Endothelial cell (in vitro differentiated cells): ENCODE measurements at regions not wholly inside any gene's neighbourhood (a gene's known extent, or its start where the extent isn't known, plus 50 kb on each side); places are given as distances from the start of the nearest gene placed in this dataset.

Experiments used
- DNase-seq: peaks from one replicate; pipeline ENCODE4 v3.0.0; 2021; ENCODE audit warnings: low spot score
- H3K27ac Mint-ChIP-seq: one replicate; pipeline ENCODE4 v1.8.0; 2021; ENCODE audit warnings: mixed read lengths, inconsistent platforms; ENCODE audit not compliant: unreplicated experiment
- H3K27me3 Mint-ChIP-seq: one replicate; pipeline ENCODE4 v1.8.0; 2021; ENCODE audit warnings: mild to moderate bottlenecking, moderate library complexity, mixed read lengths, inconsistent platforms; ENCODE audit not compliant: unreplicated experiment
- H3K36me3 Mint-ChIP-seq: one replicate; pipeline ENCODE4 v1.8.0; 2021; ENCODE audit warnings: mild to moderate bottlenecking, low read depth, mixed read lengths, inconsistent platforms; ENCODE audit not compliant: unreplicated experiment
- H3K4me1 Mint-ChIP-seq: one replicate; pipeline ENCODE4 v1.8.0; 2021; ENCODE audit warnings: mild to moderate bottlenecking, mixed read lengths, inconsistent platforms; ENCODE audit not compliant: unreplicated experiment
- H3K4me3 Mint-ChIP-seq: one replicate; pipeline ENCODE4 v1.8.0; 2021; ENCODE audit warnings: mild to moderate bottlenecking, mixed read lengths, inconsistent platforms; ENCODE audit not compliant: unreplicated experiment
- H3K9me3 Mint-ChIP-seq: one replicate; pipeline ENCODE4 v1.8.0; 2021; ENCODE audit warnings: mixed read lengths, inconsistent platforms; ENCODE audit not compliant: unreplicated experiment
- CTCF ChIP-seq: fragments of 200-600 bp; sonication (generic); IDR thresholded peaks from one replicate; pipeline ENCODE4 v1.5.0; 2021; ENCODE audit warnings: antibody characterized with exemption; ENCODE audit not compliant: unreplicated experiment

DNA sequence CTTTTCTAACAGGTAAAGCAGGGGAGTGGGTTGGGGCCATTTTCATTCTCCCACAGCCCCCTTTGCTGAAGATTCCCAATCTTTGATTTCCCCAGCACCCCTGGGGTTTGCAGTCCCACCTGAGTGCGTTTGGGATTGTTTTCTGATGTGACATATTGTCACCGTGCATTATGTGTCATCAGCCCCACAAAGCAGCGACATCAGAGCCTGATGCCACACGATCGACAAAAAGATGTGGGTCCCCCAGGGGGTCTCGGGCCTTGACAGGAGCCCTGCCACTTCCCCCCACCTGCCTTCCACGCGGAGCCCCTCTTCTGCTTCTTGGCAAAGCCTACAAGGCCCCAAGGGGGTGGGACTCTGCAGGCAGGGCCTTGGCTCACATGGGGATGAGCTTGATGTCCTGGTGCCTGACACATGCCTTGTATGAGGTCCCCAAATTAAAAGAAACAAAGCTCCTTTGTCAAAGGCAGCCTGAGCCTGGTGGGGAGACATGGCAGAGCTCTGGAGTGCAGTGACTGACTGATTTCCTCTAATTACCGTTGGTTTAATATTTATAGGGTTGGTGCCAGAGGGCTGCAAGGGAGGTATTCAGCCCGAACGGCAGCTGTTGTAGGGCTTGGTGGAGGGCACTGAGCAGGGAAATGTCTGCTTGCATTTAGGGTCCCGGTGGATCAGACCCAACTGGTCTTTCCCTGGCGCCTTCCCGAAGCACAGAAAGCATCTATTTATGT, 149.2 kb downstream of the MIAT start:
- TF ChIP-seq CTCF: no peak
- no peak overlapping the region for H3K4me3 Mint-ChIP-seq
- no peaks in the 10 kb centered on the region for H3K36me3 Mint-ChIP-seq
- no peak for DNase-seq
- H3K27me3 Mint-ChIP-seq: peaks cover 3% of the 10 kb centered on the region
- H3K27ac Mint-ChIP-seq: no peak overlapping the region
- no peaks in the 10 kb centered on the region for H3K9me3 Mint-ChIP-seq
- peaks cover 8% of the 10 kb centered on the region for H3K4me1 Mint-ChIP-seq

DNA sequence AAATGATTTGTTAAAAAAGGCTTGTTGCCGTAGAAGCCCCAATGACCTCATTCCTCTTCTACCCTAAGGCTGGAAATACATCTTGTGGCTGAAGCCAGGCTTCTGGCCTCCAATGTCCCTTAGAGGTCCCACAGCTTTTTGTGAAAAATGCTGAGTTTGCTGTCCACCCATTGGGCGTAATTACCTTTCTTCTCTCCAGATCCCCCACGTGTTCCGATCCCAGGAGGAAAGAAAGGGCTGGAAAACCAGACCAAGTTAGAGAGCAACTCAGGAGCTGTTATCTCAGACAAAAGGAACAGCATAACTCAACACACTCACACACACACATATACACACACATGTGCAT, 154.2 kb downstream of the MIAT start:
- H3K9me3 Mint-ChIP-seq: no peaks in the 10 kb centered on the region
- no peak for TF ChIP-seq CTCF
- no peaks in the 10 kb centered on the region for H3K36me3 Mint-ChIP-seq
- DNase-seq: no peak
- no peak overlapping the region for H3K4me3 Mint-ChIP-seq
- no peak overlapping the region for H3K27ac Mint-ChIP-seq
- H3K4me1 Mint-ChIP-seq: peaks cover 11% of the 10 kb centered on the region
- peaks cover 3% of the 10 kb centered on the region for H3K27me3 Mint-ChIP-seq

GRCh38 chr22:26812731-26813130, 155.3 kb downstream of the MIAT start:
- H3K9me3 Mint-ChIP-seq: no peaks in the 10 kb centered on the region
- H3K36me3 Mint-ChIP-seq: no peaks in the 10 kb centered on the region
- no peak overlapping the region for H3K4me3 Mint-ChIP-seq
- no peak for DNase-seq
- peaks cover 11% of the 10 kb centered on the region for H3K4me1 Mint-ChIP-seq
- no peak overlapping the region for H3K27ac Mint-ChIP-seq
- TF ChIP-seq CTCF: no peak
- H3K27me3 Mint-ChIP-seq: no peaks in the 10 kb centered on the region

DNA sequence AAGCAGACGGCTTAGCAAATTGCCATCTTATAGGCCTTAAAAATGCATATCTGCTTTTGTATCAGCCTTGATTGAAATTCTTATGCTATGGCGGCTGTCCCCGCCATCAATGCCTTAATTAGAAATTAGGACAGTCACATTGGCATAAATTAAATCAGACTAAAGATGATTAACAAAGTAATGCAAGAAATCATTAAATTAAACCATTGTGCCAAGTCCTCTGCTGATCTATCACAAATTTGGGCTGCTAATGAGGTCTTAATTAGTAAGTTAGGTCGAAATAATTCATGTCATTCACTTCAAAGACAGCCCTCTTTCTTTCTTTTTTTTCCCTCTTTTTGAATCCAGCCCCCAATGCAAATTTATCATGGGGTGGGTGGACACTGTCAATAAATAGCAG, 159.3 kb downstream of the MIAT start:
- TF ChIP-seq CTCF: no peak
- Mint-ChIP-seq H3K27ac (no peak overlapping the region), H3K27me3 (no peaks in the 10 kb centered on the region), H3K4me3 (no peak overlapping the region), H3K36me3 (peaks cover 3% of the 10 kb centered on the region), H3K9me3 (no peaks in the 10 kb centered on the region), H3K4me1 (peaks cover 3% of the 10 kb centered on the region)
- DNase-seq: no peak

DNA sequence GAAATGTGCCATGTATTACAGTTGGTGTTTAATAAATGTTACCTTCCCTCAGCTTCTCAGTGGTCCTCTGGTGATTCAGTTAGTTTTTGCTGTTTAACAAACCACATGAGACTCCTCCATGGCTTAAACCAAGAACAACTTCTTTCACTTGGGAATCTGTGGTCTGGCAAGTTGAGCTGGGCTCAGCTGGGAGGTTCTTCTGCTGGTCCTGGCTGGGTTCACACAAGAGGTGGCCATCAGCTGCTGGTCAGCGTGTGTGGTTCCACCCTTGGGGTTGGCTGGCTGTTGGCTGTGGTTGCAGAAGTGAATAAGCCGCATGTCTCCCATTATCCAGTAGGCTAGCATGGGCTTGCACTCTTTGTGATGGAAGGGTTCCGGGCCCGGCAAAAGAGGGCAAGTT, 160.5 kb downstream of the MIAT start:
- H3K27me3 Mint-ChIP-seq: no peaks in the 10 kb centered on the region
- H3K9me3 Mint-ChIP-seq: no peaks in the 10 kb centered on the region
- peaks cover 3% of the 10 kb centered on the region for H3K36me3 Mint-ChIP-seq
- no peaks in the 10 kb centered on the region for H3K4me1 Mint-ChIP-seq
- H3K27ac Mint-ChIP-seq: no peak overlapping the region
- TF ChIP-seq CTCF: no peak
- no peak overlapping the region for H3K4me3 Mint-ChIP-seq
- no peak for DNase-seq
